GM18499 (cell line): ENCODE measurements at regions not wholly inside any gene's neighbourhood (a gene's known extent, or its start where the extent isn't known, plus 50 kb on each side); places are given as distances from the start of the nearest gene placed in this dataset.

Experiments used
- ATAC-seq: cut with Tn5 transposase; IDR thresholded peaks from one replicate; pipeline ENCODE4 v1.9.1; 2021; ENCODE audit warnings: moderate number of reproducible peaks; ENCODE audit not compliant: insufficient read depth, unreplicated experiment

DNA sequence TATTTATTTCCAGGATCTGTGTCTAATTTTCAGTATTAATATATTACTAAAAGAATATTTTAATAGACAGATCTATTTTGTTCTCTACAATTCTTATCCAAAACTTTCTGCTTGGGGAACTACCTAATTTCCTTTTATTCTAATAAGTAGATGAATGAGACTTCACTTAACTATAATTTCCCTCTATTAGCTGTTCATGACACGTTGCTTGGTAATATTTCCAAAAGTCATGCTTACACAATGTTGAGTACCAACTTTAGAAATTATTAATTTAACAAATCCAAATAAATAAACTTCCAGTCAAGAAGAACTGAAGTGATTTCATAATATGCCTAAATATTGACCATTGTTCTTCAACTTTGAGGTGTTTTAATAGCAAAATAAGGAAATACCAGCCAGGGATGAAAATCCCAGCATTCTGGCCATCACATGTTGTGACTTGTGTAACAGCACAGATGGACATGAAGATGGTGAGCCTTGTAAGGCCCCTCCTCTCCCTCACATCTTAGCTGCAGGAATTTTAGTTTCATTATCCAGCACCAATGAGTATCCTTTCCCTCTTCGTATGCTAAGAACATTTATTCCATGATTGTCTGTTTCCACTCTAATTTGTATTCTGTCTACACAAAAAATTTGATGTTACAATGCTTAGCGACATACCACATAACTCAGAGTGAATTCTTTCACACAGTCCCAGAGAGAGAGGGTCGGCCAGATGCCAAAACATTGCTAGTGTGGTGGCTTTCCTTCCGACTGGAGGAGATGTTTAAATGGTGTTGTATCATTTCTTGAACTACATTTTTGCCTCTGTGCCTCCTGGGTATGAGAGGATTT, 137.5 kb downstream of the FOXA2 start:
- no peak for ATAC-seq

GRCh38 chr20:22442318-22442717, 142.1 kb downstream of the FOXA2 start:
- no peak for ATAC-seq

DNA sequence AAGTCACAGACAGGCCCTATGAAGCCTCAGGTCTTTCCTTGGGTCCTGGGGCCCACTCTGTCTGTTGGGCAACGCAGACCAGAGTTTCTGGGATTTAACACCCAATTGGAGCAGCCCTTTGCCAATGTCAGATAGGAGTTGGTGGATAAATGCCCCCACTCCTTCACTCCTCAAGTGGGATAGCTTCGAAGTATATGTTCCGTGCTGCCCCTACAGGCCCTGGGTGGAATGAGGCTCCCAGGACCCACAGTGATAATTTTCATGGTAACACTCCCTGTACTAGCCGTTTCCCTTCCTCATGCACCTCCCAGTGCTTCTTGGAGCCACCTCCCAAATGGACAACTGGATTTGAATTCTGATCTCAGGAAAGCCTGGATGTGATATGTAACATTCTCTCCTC, 145.4 kb downstream of the FOXA2 start:
- ATAC-seq: no peak

DNA sequence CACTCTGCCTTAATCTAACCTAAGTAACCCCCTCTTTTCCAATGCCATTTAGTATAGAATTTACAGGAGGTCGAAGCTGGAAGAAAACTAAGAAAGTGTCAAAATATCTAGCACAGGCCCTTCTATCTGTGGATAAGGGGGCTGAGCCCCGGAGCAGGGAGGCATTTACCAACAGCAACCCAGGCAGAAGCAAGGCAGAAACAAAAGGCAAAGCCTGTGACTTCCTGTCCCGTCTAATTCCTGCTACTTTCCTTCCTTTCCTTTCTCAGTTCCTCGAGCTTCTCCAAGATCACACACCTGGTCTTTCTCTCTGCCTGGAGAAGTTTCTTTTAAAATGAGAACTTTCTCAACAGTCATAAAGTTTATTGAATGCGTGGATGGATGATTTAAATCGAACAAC, 146.0 kb downstream of the FOXA2 start:
- ATAC-seq: no peak

DNA sequence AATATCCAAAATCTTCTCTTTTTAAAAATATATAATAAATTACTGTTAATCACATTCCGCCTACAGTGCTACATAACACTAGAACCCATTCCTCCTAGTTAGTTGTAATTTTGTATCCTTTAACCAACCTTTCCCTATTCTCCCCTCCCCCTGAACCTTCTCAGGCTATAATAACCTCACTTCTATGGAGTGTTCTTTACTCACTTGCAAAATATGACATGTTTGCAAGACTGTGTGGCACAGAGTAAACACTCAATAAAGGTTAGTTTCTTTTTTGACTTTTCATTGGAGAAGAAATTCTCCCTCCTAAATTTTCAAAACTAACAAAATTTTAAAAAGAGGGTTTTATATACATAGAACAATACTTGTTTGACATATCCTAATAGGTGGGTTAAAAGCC, 147.0 kb downstream of the FOXA2 start:
- ATAC-seq: no peak

- ATAC-seq: no peak
Observed at GRCh38 chr20:22431419-22431818, 153.0 kb downstream of the FOXA2 start.

DNA sequence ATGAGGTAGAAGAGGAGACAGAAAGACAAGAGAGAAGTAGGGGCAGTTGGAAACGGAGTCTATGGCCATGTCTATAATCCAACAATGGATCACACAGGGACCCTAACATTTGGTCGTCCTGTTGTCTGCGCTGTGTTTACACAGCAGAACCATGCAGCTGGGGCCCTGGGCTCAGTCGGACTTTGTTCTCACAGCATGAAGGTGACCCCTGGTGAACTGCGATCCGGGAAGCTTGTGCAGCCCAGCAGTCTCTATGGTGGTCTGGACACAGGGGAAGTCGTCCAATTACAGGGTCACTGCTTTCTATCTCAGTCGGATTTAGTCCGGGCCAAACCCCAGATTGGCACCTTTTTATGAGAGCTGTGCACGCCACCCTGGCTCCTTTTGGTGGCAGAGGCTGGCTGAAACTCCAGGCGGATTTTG, 153.6 kb downstream of the FOXA2 start:
- ATAC-seq: no peak

- ATAC-seq: no peak
Observed at GRCh38 chr20:22430154-22430745, 154.1 kb downstream of the FOXA2 start.

- ATAC-seq: no peak
Observed at GRCh38 chr20:22429175-22430153, 154.9 kb downstream of the FOXA2 start.

DNA sequence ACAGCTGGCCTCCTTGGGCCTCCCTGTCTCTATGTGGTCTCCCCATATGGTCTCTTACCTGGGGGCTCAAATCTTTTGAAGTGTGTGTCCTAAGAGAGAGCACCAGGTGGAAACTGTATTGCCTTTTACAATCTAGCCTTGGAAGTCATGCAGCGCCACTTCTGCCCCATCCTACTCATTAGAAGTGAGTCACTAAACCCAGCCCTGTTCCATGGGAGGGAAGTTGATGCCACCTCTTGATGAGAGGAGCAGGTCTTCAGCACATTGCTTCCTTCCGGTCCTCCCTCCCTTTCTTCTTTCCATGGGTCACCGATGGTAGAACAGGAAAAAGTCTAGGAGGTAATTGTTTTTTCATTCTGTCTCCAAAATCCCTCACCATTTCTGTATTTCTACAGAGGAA, 156.3 kb downstream of the FOXA2 start:
- no peak for ATAC-seq

GRCh38 chr20:22426772-22427171, 157.6 kb downstream of the FOXA2 start:
- ATAC-seq: no peak

GRCh38 chr20:22425344-22426295, 158.8 kb downstream of the FOXA2 start:
- no peak for ATAC-seq

GRCh38 chr20:22423190-22423832, 161.1 kb downstream of the FOXA2 start:
- ATAC-seq: no peak

DNA sequence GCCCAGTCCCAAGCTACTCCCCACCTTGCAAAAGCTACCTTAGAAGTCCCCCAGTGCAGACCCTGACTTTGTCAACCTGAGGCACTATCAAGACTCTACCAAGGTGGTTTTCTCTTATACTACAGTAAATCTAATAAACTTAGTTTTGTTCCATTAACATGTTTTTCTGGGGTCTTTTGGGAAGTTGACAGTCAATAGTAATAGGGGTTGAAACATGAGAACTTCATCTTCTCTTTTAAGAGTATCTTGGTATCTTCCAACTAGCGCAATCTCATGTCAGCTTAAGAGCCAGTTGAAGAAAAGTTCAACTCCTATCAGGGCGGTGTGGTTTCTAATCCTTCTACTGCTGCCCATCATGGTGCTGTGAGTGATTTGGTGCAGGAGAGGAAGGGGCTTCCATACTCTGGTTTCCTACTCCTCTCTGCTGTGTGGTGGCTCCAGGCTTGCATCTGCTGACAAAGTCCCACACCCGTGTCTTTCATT, 164.2 kb downstream of the FOXA2 start:
- ATAC-seq: no peak

- ATAC-seq: no peak
Observed at GRCh38 chr20:22418738-22419137, 165.6 kb downstream of the FOXA2 start.

DNA sequence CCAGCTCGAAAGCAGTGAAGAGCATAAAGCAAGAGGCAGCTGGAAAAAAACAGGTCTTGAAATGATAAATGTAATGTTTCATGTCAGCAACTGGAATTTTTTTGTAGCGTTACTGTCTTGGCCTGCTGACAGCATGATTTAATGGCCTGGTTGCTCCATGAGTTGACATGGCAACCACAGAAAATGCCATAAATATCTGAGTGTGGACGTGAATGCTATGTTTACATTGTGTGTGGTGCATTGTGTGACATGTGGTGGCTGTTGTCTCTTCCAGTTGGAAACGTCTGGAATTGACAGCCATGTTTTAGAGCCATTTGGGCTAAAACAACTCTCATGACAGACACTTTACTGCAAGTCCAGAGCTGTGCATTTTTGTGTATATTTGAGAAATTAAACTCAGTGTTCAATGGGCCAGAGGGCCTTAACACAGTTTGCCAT, 170.0 kb downstream of the FOXA2 start:
- ATAC-seq: no peak

DNA sequence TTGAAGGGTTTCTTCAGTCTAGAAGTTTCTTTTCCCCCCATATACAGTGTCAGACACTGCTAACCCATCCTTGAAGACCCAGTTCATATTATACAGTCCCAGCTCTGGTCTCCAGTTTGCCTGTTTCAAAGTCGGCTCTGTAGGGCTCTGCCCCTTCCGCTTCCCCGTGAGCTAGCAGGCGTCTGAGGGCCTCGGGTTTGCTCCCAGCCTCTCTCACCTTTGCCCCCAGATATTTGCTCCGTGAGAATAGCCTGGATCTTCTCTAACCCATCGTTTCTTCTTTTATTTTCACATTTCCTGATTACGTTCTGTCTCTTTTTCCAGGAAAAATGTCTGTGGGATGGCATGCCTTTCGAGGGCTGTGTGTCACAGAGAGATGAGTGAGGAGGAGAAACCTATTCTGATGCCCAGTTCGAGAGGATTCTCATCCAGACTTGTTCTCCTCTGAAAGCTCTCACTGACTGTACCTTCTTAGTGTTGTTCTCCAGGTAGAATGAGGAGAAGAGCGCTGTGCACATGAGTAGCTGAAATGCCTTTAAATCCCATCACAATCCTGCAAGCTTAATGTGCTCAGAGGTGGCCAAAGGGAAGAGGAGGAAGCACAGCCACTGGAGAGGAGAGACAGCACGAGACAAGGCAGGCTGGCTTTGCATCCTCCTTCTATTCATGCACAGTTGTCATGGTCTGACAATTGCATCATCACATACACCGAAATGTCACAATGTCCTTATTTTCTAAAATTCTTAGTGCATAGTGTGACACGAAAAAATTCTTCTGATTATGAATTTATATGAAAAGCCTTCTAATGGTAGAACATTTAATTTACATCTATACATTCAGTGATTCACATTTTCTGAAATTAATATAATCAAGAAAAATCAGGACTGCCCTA, 171.1 kb downstream of the FOXA2 start:
- ATAC-seq: no peak
